ENCODE measurements at regions not wholly inside any gene's neighbourhood (a gene's known extent, or its start where the extent isn't known, plus 50 kb on each side); places are given as distances from the start of the nearest gene placed in this dataset.

- CTCF ChIA-PET (ENCODE audit: partially characterized antibody): no interaction called here
- peaks cover 0 to 6% (median 3%) of the 10 kb centered on the region in 8 donors for H3K9me3 Mint-ChIP-seq
- H3K27me3 Mint-ChIP-seq: peaks cover 14 to 17% of the 10 kb centered on the region in 2 donors
- Histone ChIP-seq H3K9me3 (ENCODE audit: control insufficient read depth in 1 of 2, low read length in 2 of 2) (no peaks in the 10 kb centered on the region), H3K27me3 (ENCODE audit: insufficient read depth, low read length) (no peaks in the 10 kb centered on the region), H3K36me3 (ENCODE audit: insufficient read depth, low read length) (no peaks in the 10 kb centered on the region), H3K4me3 (ENCODE audit: low read length in 2 of 2) (no peak overlapping the region), H3K27ac (ENCODE audit: low read depth, low read length) (no peak overlapping the region), H3K4me1 (ENCODE audit: insufficient read depth, low read length) (no peaks in the 10 kb centered on the region)
- POLR2A ChIA-PET (ENCODE audit: partially characterized antibody): no interaction called here
- DNase-seq: no peak
- H3K4me1 Mint-ChIP-seq: no peaks in the 10 kb centered on the region
- intact Hi-C loops (cut with micrococcal nuclease): no loop called here
- H3K4me3 Mint-ChIP-seq: no peak overlapping the region
- H3K36me3 Mint-ChIP-seq: no peaks in the 10 kb centered on the region
- no peak overlapping the region for H3K27ac Mint-ChIP-seq
These were observed 341.4 kb downstream of the FOXL1 start for GRCh38 chr16:86919578-86920305.

GRCh38 chr16:86921289-86921688, 342.9 kb downstream of the FOXL1 start:
- Histone ChIP-seq H3K4me3 (ENCODE audit: low read length in 2 of 2) (no peak overlapping the region), H3K36me3 (ENCODE audit: insufficient read depth, low read length) (no peaks in the 10 kb centered on the region), H3K4me1 (ENCODE audit: insufficient read depth, low read length) (no peaks in the 10 kb centered on the region), H3K27ac (ENCODE audit: low read depth, low read length) (no peak overlapping the region), H3K9me3 (ENCODE audit: control insufficient read depth in 1 of 2, low read length in 2 of 2) (no peaks in the 10 kb centered on the region), H3K27me3 (ENCODE audit: insufficient read depth, low read length) (no peaks in the 10 kb centered on the region)
- no peak overlapping the region for H3K27ac Mint-ChIP-seq
- no peak overlapping the region for H3K4me3 Mint-ChIP-seq
- peaks cover 18 to 24% of the 10 kb centered on the region in 2 donors for H3K27me3 Mint-ChIP-seq
- ChIA-PET POLR2A (ENCODE audit: partially characterized antibody) (no interaction called here), CTCF (ENCODE audit: partially characterized antibody) (no interaction called here)
- no peaks in the 10 kb centered on the region for H3K4me1 Mint-ChIP-seq
- DNase-seq: no peak
- no peaks in the 10 kb centered on the region for H3K36me3 Mint-ChIP-seq
- H3K9me3 Mint-ChIP-seq: peaks cover 0 to 6% (median 3%) of the 10 kb centered on the region in 8 donors
- intact Hi-C loops (cut with micrococcal nuclease): no loop called here

GRCh38 chr16:86922311-86922710, 344.0 kb downstream of the FOXL1 start:
- Histone ChIP-seq H3K36me3 (ENCODE audit: insufficient read depth, low read length) (no peaks in the 10 kb centered on the region), H3K27ac (ENCODE audit: low read depth, low read length) (no peak overlapping the region), H3K4me1 (ENCODE audit: insufficient read depth, low read length) (no peaks in the 10 kb centered on the region), H3K27me3 (ENCODE audit: insufficient read depth, low read length) (peaks cover 4% of the 10 kb centered on the region), H3K9me3 (ENCODE audit: control insufficient read depth in 1 of 2, low read length in 2 of 2) (no peaks in the 10 kb centered on the region), H3K4me3 (ENCODE audit: low read length in 2 of 2) (no peak overlapping the region)
- CTCF ChIA-PET (ENCODE audit: partially characterized antibody): no interaction called here
- no peak overlapping the region for H3K4me3 Mint-ChIP-seq
- DNase-seq: no peak
- H3K36me3 Mint-ChIP-seq: no peaks in the 10 kb centered on the region
- H3K27me3 Mint-ChIP-seq: peaks cover 20 to 26% of the 10 kb centered on the region in 2 donors
- H3K9me3 Mint-ChIP-seq: peaks cover 0 to 6% (median 3%) of the 10 kb centered on the region in 8 donors
- no peaks in the 10 kb centered on the region for H3K4me1 Mint-ChIP-seq
- intact Hi-C loops (cut with micrococcal nuclease): no loop called here
- no peak overlapping the region for H3K27ac Mint-ChIP-seq
- POLR2A ChIA-PET (ENCODE audit: partially characterized antibody): no interaction called here

- no peak for DNase-seq
- intact Hi-C loops (cut with micrococcal nuclease): no loop called here
- H3K9me3 ChIP-seq (ENCODE audit: control insufficient read depth in 1 of 2, low read length in 2 of 2): no peaks in the 10 kb centered on the region
- peak overlapping the region in 1 of 7 donors; percentile 5 for H3K27ac Mint-ChIP-seq
- H3K9me3 Mint-ChIP-seq: peaks cover 0 to 9% (median 3%) of the 10 kb centered on the region in 8 donors
- no peaks in the 10 kb centered on the region for H3K36me3 Mint-ChIP-seq
- no peak overlapping the region for H3K4me3 ChIP-seq (ENCODE audit: low read length in 2 of 2)
- no peaks in the 10 kb centered on the region for H3K36me3 ChIP-seq (ENCODE audit: insufficient read depth, low read length)
- no peak overlapping the region for H3K4me3 Mint-ChIP-seq
- H3K4me1 Mint-ChIP-seq: no peaks in the 10 kb centered on the region
- H3K27me3 Mint-ChIP-seq: peaks cover 30 to 31% of the 10 kb centered on the region in 2 donors
- H3K4me1 ChIP-seq (ENCODE audit: insufficient read depth, low read length): no peaks in the 10 kb centered on the region
- H3K27ac ChIP-seq (ENCODE audit: low read depth, low read length): no peak overlapping the region
- H3K27me3 ChIP-seq (ENCODE audit: insufficient read depth, low read length): peaks cover 10% of the 10 kb centered on the region
- CTCF ChIA-PET (ENCODE audit: partially characterized antibody): no interaction called here
- POLR2A ChIA-PET (ENCODE audit: partially characterized antibody): no interaction called here
These were observed 345.3 kb downstream of the FOXL1 start for GRCh38 chr16:86923656-86924055.

- no peaks in the 10 kb centered on the region for H3K4me1 Mint-ChIP-seq
- H3K9me3 ChIP-seq (ENCODE audit: control insufficient read depth in 1 of 2, low read length in 2 of 2): no peaks in the 10 kb centered on the region
- H3K36me3 Mint-ChIP-seq: no peaks in the 10 kb centered on the region
- H3K27me3 ChIP-seq (ENCODE audit: insufficient read depth, low read length): peaks cover 11% of the 10 kb centered on the region
- ChIA-PET POLR2A (ENCODE audit: partially characterized antibody) (no interaction called here), CTCF (ENCODE audit: partially characterized antibody) (no interaction called here)
- DNase-seq: no peak
- H3K4me3 ChIP-seq (ENCODE audit: low read length in 2 of 2): no peak overlapping the region
- peak overlapping the region in 1 of 8 donors; percentile 60 for H3K4me3 Mint-ChIP-seq
- intact Hi-C loops (cut with micrococcal nuclease): no loop called here
- no peak overlapping the region for H3K27ac ChIP-seq (ENCODE audit: low read depth, low read length)
- H3K4me1 ChIP-seq (ENCODE audit: insufficient read depth, low read length): no peaks in the 10 kb centered on the region
- no peak overlapping the region for H3K27ac Mint-ChIP-seq
- no peaks in the 10 kb centered on the region for H3K36me3 ChIP-seq (ENCODE audit: insufficient read depth, low read length)
- peaks cover 36 to 38% of the 10 kb centered on the region in 2 donors for H3K27me3 Mint-ChIP-seq
- peaks cover 0 to 6% (median 1%) of the 10 kb centered on the region in 8 donors for H3K9me3 Mint-ChIP-seq
These were observed 346.2 kb downstream of the FOXL1 start for GRCh38 chr16:86924537-86924936.

GRCh38 chr16:86925067-86925791, 346.9 kb downstream of the FOXL1 start:
- ChIA-PET CTCF (ENCODE audit: partially characterized antibody) (no interaction called here), POLR2A (ENCODE audit: partially characterized antibody) (no interaction called here)
- intact Hi-C loops (cut with micrococcal nuclease): no loop called here
- no peak for DNase-seq
- Histone ChIP-seq H3K36me3 (ENCODE audit: insufficient read depth, low read length) (no peaks in the 10 kb centered on the region), H3K9me3 (ENCODE audit: control insufficient read depth in 1 of 2, low read length in 2 of 2) (no peaks in the 10 kb centered on the region), H3K4me1 (ENCODE audit: insufficient read depth, low read length) (no peaks in the 10 kb centered on the region), H3K27me3 (ENCODE audit: insufficient read depth, low read length) (peaks cover 15% of the 10 kb centered on the region), H3K27ac (ENCODE audit: low read depth, low read length) (no peak overlapping the region), H3K4me3 (ENCODE audit: low read length in 2 of 2) (no peak overlapping the region)
- Mint-ChIP-seq H3K27me3 (peaks cover 38 to 41% of the 10 kb centered on the region in 2 donors), H3K4me3 (no peak overlapping the region), H3K4me1 (no peaks in the 10 kb centered on the region), H3K27ac (no peak overlapping the region), H3K36me3 (no peaks in the 10 kb centered on the region), H3K9me3 (peaks cover 0 to 7% (median 1%) of the 10 kb centered on the region in 8 donors)

- no peak overlapping the region for H3K4me3 Mint-ChIP-seq
- H3K36me3 Mint-ChIP-seq: no peaks in the 10 kb centered on the region
- peaks cover 39 to 45% of the 10 kb centered on the region in 2 donors for H3K27me3 Mint-ChIP-seq
- no peak overlapping the region for H3K27ac ChIP-seq (ENCODE audit: low read depth, low read length)
- intact Hi-C loops (cut with micrococcal nuclease): no loop called here
- H3K4me3 ChIP-seq (ENCODE audit: low read length in 2 of 2): no peak overlapping the region
- no peaks in the 10 kb centered on the region for H3K36me3 ChIP-seq (ENCODE audit: insufficient read depth, low read length)
- ChIA-PET CTCF (ENCODE audit: partially characterized antibody) (no interaction called here), POLR2A (ENCODE audit: partially characterized antibody) (interaction anchor here (0.5 kb wide), 1 partner anchor 241 kb away, joined by 4 read pairs; no protein-coding TSS in a partner anchor)
- peaks cover 0 to 6% (median 1%) of the 10 kb centered on the region in 8 donors for H3K9me3 Mint-ChIP-seq
- no peaks in the 10 kb centered on the region for H3K9me3 ChIP-seq (ENCODE audit: control insufficient read depth in 1 of 2, low read length in 2 of 2)
- H3K27ac Mint-ChIP-seq: no peak overlapping the region
- H3K27me3 ChIP-seq (ENCODE audit: insufficient read depth, low read length): peaks cover 15% of the 10 kb centered on the region
- H3K4me1 Mint-ChIP-seq: no peaks in the 10 kb centered on the region
- no peak for DNase-seq
- no peaks in the 10 kb centered on the region for H3K4me1 ChIP-seq (ENCODE audit: insufficient read depth, low read length)
These were observed 348.1 kb downstream of the FOXL1 start for GRCh38 chr16:86926181-86927094.

Measured in CD4-positive, alpha-beta memory T cell (primary cell).